Esophagus (tissue), 2 donors: ENCODE measurements at regions not wholly inside any gene's neighbourhood (a gene's known extent, or its start where the extent isn't known, plus 50 kb on each side); places are given as distances from the start of the nearest gene placed in this dataset.

ENCODE experiments used
- H3K27ac ChIP-seq, 2 donors: one replicate each; pipeline ENCODE4 v1.5.1; 2013; ENCODE audit warnings: low read depth in 2 of 2, mild to moderate bottlenecking in 2 of 2, inconsistent platforms in 1 of 2, low read length in 1 of 2, moderate library complexity in 1 of 2
- H3K27me3 ChIP-seq, 2 donors: one replicate each; pipeline ENCODE4 v1.6.1; 2013; ENCODE audit warnings: low read length in 2 of 2, control low read depth in 1 of 2, mild to moderate bottlenecking in 1 of 2; ENCODE audit not compliant: insufficient read depth in 2 of 2, control insufficient read depth in 1 of 2
- H3K36me3 ChIP-seq, 2 donors: one replicate each; pipeline ENCODE4 v1.6.1; 2013; ENCODE audit warnings: low read length in 1 of 2; ENCODE audit not compliant: control insufficient read depth in 2 of 2, insufficient read depth in 2 of 2
- H3K4me1 ChIP-seq, 2 donors: one replicate each; pipeline ENCODE4 v1.6.1; 2013; ENCODE audit warnings: low read length in 1 of 2; ENCODE audit not compliant: control insufficient read depth in 2 of 2, insufficient read depth in 2 of 2
- H3K4me3 ChIP-seq, 2 donors: one replicate each; pipeline ENCODE4 v1.5.1; 2013; ENCODE audit warnings: low read length in 2 of 2, mild to moderate bottlenecking in 2 of 2, low read depth in 1 of 2, moderate library complexity in 1 of 2
- H3K9me3 ChIP-seq, 2 donors: one replicate each; pipeline ENCODE4 v1.6.1; 2013; ENCODE audit warnings: mild to moderate bottlenecking in 2 of 2, low read depth in 1 of 2, low read length in 1 of 2, moderate library complexity in 1 of 2; ENCODE audit not compliant: control insufficient read depth in 2 of 2, insufficient read depth in 1 of 2
- WGBS, 2 donors: extraction: QIAGEN DNeasy Blood & Tissue Kit; methylation state at CpG; one replicate each; pipeline ENCODE4 v1.1.7; 2013; 5-methylcytosine and 5-hydroxymethylcytosine counted together
- donor health status: healthy with polysubstance abuse.
- donor health status: Bipolar disorder and iron deficiency.

- Histone ChIP-seq H3K36me3 (no peaks in the 10 kb centered on the region), H3K27me3 (no peaks in the 10 kb centered on the region), H3K4me3 (no peak overlapping the region), H3K27ac (no peak overlapping the region), H3K9me3 (no peaks in the 10 kb centered on the region), H3K4me1 (no peaks in the 10 kb centered on the region)
- WGBS, 2 donors: 78 to 86% methylated on average over 2 of the region's 2 CpGs
These were observed 877.5 kb downstream of the TFAP2A start for GRCh38 chr6:9537381-9537780.

- no peaks in the 10 kb centered on the region for H3K27me3 ChIP-seq
- H3K4me3 ChIP-seq: no peak overlapping the region
- H3K36me3 ChIP-seq: no peaks in the 10 kb centered on the region
- H3K9me3 ChIP-seq: no peaks in the 10 kb centered on the region
- WGBS, 2 donors: 69% methylated on average over 2 of the region's 2 CpGs
- H3K27ac ChIP-seq: no peak overlapping the region
- H3K4me1 ChIP-seq: no peaks in the 10 kb centered on the region
These were observed 879.8 kb downstream of the TFAP2A start for GRCh38 chr6:9535106-9535505.

- no peak overlapping the region for H3K4me3 ChIP-seq
- whole genome bisulfite sequencing, 2 donors: 70 to 71% methylated on average over 3 of the region's 3 CpGs
- no peaks in the 10 kb centered on the region for H3K9me3 ChIP-seq
- H3K27ac ChIP-seq: no peak overlapping the region
- H3K4me1 ChIP-seq: peaks cover 0 to 2% of the 10 kb centered on the region in 2 donors
- H3K27me3 ChIP-seq: no peaks in the 10 kb centered on the region
- H3K36me3 ChIP-seq: no peaks in the 10 kb centered on the region
These were observed 882.0 kb downstream of the TFAP2A start for GRCh38 chr6:9532621-9533557.

GRCh38 chr6:9527679-9528286 is 887.1 kb downstream of the TFAP2A start:
- H3K27me3 ChIP-seq: no peaks in the 10 kb centered on the region
- WGBS, 2 donors: 46 to 47% methylated on average over 4 of the region's 4 CpGs
- no peak overlapping the region for H3K27ac ChIP-seq
- H3K36me3 ChIP-seq: no peaks in the 10 kb centered on the region
- H3K4me3 ChIP-seq: no peak overlapping the region
- no peaks in the 10 kb centered on the region for H3K9me3 ChIP-seq
- peaks cover 0 to 2% of the 10 kb centered on the region in 2 donors for H3K4me1 ChIP-seq

- no peak overlapping the region for H3K4me3 ChIP-seq
- H3K36me3 ChIP-seq: no peaks in the 10 kb centered on the region
- H3K9me3 ChIP-seq: no peaks in the 10 kb centered on the region
- no peaks in the 10 kb centered on the region for H3K27me3 ChIP-seq
- H3K4me1 ChIP-seq: peaks cover 0 to 2% of the 10 kb centered on the region in 2 donors
- no peak overlapping the region for H3K27ac ChIP-seq
These were observed 891.4 kb downstream of the TFAP2A start for GRCh38 chr6:9523462-9523861.

GRCh38 chr6:9522101-9522500 is 892.8 kb downstream of the TFAP2A start:
- Histone ChIP-seq H3K4me1 (no peaks in the 10 kb centered on the region), H3K36me3 (no peaks in the 10 kb centered on the region), H3K27ac (no peak overlapping the region), H3K27me3 (no peaks in the 10 kb centered on the region), H3K4me3 (no peak overlapping the region), H3K9me3 (no peaks in the 10 kb centered on the region)
- WGBS, 2 donors: 56 to 57% methylated on average over 3 of the region's 3 CpGs

GRCh38 chr6:9521152-9521530 is 893.7 kb downstream of the TFAP2A start:
- Histone ChIP-seq H3K4me1 (no peaks in the 10 kb centered on the region), H3K9me3 (no peaks in the 10 kb centered on the region), H3K27ac (no peak overlapping the region), H3K36me3 (no peaks in the 10 kb centered on the region), H3K4me3 (no peak overlapping the region), H3K27me3 (no peaks in the 10 kb centered on the region)
- 62 to 65% methylated on average over 3 of the region's 3 CpGs for WGBS, 2 donors

GRCh38 chr6:9520417-9521151 is 894.3 kb downstream of the TFAP2A start:
- H3K9me3 ChIP-seq: no peaks in the 10 kb centered on the region
- WGBS, 2 donors: 57 to 61% methylated on average over 8 of the region's 8 CpGs
- H3K4me1 ChIP-seq: no peaks in the 10 kb centered on the region
- no peaks in the 10 kb centered on the region for H3K36me3 ChIP-seq
- H3K27me3 ChIP-seq: no peaks in the 10 kb centered on the region
- no peak overlapping the region for H3K27ac ChIP-seq
- no peak overlapping the region for H3K4me3 ChIP-seq

- 75 to 82% methylated on average over 1 of the region's 1 CpG for WGBS, 2 donors
- H3K36me3 ChIP-seq: no peaks in the 10 kb centered on the region
- no peaks in the 10 kb centered on the region for H3K4me1 ChIP-seq
- no peaks in the 10 kb centered on the region for H3K9me3 ChIP-seq
- H3K27me3 ChIP-seq: no peaks in the 10 kb centered on the region
- H3K27ac ChIP-seq: no peak overlapping the region
- H3K4me3 ChIP-seq: no peak overlapping the region
These were observed 896.4 kb downstream of the TFAP2A start for GRCh38 chr6:9518431-9518830.
